Retinal pigment epithelial cell (primary cell): ENCODE measurements at regions not wholly inside any gene's neighbourhood (a gene's known extent, or its start where the extent isn't known, plus 50 kb on each side); places are given as distances from the start of the nearest gene placed in this dataset.

ENCODE experiments used
- DNase-seq: peaks from one replicate; pipeline ENCODE4 v3.0.0-alpha.2; 2010; ENCODE audit warnings: low read depth
- H3K4me3 ChIP-seq: 2 replicates; pipeline ENCODE4 v1.5.1; 2011; ENCODE audit warnings: mild to moderate bottlenecking, low read length, control low read depth, moderate library complexity
- TF ChIP-seq, protein P1 (sequence below): conservative IDR thresholded peaks from 2 replicates; pipeline ENCODE4 v1.5.1; 2011; ENCODE audit warnings: low read depth, low read length, control low read depth, inconsistent platforms

DNA sequence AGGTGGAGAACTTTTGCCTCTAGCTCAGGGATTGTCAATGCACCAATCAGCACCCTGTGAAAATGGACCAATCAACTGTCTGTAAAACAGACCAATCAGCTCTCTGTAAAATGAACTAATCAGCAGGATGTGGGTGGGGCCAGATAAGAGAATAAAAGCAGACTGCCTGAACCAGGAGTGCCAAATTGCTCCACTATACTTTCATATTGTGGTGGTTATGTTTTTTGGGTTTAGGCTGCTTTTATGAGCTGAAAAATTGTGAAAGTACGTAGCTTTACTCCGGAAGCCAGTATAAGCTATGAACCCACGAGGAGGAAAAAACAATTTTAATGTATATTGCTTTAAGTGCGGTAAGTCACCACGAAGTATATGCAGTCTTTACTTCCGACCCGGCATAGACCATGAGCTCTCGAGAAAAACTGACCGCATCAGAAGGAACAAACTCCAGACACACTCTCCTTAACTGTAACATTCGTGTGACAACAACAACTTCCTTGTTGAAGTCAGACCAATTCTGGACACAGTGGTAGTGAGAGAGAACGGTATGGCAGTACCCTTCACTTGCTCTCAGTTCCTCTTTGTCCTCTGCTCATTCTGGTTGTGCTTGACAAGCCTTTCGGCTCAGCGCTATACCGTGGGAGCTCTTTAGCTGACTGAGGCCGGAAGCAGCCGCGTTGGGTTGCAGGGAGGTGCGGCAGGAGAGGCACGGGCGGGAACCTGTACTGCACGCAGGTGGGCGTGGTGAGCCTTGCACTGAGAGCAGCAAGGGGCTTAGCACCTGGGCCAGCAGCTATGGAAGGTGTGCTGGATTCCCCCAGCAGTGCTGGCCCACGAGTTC lies 81.9 kb upstream of the E2F3 start:
- H3K4me3 ChIP-seq = no peak overlapping the region
- no peak for DNase-seq
- TF ChIP-seq, protein P1, sequence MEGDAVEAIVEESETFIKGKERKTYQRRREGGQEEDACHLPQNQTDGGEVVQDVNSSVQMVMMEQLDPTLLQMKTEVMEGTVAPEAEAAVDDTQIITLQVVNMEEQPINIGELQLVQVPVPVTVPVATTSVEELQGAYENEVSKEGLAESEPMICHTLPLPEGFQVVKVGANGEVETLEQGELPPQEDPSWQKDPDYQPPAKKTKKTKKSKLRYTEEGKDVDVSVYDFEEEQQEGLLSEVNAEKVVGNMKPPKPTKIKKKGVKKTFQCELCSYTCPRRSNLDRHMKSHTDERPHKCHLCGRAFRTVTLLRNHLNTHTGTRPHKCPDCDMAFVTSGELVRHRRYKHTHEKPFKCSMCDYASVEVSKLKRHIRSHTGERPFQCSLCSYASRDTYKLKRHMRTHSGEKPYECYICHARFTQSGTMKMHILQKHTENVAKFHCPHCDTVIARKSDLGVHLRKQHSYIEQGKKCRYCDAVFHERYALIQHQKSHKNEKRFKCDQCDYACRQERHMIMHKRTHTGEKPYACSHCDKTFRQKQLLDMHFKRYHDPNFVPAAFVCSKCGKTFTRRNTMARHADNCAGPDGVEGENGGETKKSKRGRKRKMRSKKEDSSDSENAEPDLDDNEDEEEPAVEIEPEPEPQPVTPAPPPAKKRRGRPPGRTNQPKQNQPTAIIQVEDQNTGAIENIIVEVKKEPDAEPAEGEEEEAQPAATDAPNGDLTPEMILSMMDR = no peak

DNA sequence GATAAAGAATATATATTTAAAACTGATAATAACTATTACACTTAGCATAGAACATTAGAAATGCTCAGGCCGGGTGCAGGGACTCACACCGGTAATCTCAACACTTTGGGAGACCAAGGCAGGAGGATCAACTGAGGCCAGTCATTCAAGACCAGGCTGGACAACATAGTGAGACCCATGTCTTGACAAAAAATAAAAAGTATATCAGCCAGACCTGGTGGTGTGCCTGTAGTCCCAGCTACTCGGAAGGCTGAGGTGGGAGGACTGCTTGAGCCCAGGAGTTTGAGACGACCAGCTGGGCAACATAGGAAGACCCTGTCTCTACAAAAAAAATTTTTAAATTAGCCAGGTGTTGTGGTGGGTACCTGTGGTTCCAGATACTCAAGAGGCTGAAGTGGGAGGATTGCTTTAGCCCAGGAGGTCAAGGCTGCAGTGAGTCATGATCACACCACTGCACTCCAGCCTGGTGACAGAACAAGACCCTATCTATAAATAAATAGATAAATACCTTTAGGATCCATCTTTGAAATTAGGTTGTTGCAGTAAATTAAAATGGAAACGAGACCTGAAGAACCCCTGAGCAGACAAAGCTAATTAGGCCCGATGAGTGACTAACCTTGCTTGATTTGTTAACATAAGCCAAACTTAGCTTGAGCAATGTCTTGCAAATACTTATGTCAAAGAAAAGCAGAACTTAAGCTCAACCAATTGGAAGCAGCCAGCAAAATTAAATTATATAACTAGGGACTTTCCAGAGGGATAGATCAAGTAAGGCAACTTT lies 75.8 kb upstream of the E2F3 start:
- DNase-seq = peak; percentile 21
- TF ChIP-seq, protein P1 = no peak
- H3K4me3 ChIP-seq = no peak overlapping the region

DNA sequence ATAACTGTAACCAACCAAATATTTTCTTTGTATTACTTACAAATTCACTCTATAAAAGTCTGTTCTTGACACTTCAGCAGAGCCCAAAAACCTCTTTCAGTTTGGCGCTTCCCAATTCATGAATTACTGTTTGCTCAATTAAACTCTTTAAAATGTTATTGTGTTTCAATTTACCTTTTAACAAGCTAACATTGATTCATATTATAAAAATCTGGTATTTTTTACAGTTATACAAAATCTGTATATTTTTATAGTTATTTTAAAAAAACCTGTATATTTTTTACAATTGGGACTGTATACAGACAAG lies 75.3 kb upstream of the E2F3 start:
- no peak overlapping the region for H3K4me3 ChIP-seq
- TF ChIP-seq, protein P1 = no peak
- DNase-seq = no peak

DNA sequence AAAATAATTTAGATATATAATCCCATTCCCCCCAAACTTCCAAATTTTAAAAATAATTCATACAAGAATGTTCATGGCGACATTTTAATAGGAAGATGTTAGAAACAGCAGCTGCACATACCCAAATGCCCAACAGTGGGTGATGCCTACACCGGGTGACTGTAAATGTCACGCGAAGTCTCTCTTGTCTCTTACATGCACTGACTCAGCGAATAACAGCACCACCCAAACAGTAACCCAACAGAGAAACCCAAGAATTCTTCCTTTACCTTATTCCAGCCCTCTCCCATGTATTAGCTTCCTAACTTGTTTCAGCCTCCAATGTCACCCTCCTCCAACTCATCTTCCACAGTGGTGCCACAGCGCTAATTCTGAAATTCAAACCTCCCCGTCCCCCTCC lies 74.5 kb upstream of the E2F3 start:
- H3K4me3 ChIP-seq = no peak overlapping the region
- no peak for DNase-seq
- TF ChIP-seq, protein P1 = no peak

DNA sequence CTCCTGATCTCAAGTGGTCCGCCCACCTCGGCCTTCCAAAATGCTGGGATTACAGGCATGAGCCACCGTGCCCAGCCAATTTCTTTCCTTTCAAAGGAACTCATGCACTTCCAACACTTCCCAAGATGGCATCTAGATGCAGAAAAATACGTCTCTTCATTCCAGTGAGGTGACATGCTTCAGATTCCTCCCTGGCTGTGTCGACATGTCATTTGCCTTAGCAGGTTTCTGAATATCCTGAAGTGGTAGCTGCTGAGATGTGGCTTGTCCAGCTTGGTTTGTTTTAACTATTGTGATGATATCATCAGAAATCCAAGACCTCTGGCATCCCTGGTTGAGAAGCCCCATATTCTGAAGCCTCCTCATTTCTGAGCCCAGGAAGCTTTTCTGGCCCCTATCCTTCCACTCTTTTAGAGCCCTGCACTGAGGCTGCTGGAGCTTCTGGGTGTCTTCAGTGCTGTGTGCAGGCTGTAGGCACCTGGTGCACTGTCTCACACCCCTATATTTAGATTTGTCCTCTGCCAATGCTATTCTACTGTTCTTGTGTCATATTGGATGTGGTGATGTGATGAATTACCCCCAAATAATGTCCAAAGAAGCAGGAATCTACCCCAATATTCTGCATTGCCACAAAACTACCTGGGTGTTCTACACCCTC lies 73.3 kb upstream of the E2F3 start:
- TF ChIP-seq, protein P1 = no peak
- DNase-seq = no peak
- H3K4me3 ChIP-seq = no peak overlapping the region

DNA sequence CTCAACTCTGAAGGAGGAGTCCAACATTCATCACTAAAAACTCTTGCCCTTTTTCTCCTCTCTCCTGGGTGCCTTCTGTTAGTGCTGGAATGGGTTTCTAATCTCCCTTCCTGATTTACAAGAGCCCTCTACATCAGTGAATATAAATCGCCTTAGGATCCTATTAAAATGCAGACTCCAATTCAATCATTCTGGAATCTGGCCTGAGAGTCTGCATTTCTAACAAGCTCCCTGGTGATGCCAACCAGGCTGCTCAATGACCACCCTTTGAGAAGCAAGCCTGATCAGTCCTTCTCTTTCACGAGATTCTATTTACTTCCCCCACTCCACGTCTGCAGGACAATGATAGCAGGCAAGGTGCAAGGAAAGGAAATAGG lies 72.8 kb upstream of the E2F3 start:
- no peak for DNase-seq
- TF ChIP-seq, protein P1 = no peak
- no peak overlapping the region for H3K4me3 ChIP-seq
